Fibroblast of villous mesenchyme (primary cell): ENCODE measurements at regions not wholly inside any gene's neighbourhood (a gene's known extent, or its start where the extent isn't known, plus 50 kb on each side); places are given as distances from the start of the nearest gene placed in this dataset.

ENCODE experiments used
- DNase-seq: peaks from one replicate; pipeline ENCODE4 v3.0.0-alpha.2; 2010; ENCODE audit warnings: low read depth
- H3K4me3 ChIP-seq: 2 replicates; pipeline ENCODE4 v1.5.1; 2011; ENCODE audit warnings: low read depth, mild to moderate bottlenecking, low read length
- TF ChIP-seq, protein P1 (sequence below): IDR thresholded peaks from 2 replicates; pipeline ENCODE4 v1.5.1; 2012; ENCODE audit warnings: low read depth, mild to moderate bottlenecking, low read length; ENCODE audit not compliant: insufficient read depth

DNA sequence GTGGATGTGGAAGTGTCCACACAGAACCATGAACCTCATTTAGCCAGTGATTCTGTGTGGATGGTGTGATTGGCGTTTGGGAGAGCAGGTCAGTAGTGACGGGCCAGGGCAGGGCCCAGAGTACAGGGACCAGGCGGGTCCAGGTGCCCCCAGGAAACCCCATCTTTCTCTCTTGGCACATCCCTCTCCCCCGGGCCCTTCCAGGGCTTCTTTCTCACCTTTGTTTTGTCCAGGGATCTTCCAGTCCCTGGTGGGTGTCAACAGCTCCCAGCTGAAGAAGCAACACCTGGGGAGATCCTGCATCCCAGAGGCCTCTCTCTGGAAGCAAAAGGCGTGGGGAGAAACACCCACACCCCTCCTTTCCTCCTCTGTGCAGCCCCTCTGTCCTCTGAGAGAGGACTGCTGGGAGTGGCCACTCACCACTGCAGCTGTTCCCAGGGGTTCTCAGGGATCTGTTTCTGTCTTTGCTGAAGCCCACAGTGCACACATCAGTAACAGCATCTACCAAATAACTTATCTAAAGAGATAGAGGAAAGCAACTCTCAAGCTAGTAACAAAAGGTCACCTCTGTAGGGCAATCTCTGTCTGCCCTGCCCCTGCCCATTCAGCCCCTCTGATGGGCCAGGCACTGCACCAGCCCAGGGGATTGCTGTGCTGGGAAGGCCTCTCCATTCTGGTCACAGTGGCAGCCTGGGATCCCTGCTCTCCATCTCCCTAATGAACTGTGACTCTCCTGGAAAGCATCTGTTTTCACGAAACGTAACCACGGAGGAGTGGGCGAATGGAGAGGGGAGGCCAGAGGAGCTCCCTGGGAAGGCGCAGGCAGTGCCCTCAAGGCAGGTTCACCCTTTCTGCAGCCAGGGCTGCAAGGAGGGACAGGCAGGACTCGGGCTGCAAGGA is 98.3 kb upstream of the ALDH1A3 start:
- TF ChIP-seq, protein P1, sequence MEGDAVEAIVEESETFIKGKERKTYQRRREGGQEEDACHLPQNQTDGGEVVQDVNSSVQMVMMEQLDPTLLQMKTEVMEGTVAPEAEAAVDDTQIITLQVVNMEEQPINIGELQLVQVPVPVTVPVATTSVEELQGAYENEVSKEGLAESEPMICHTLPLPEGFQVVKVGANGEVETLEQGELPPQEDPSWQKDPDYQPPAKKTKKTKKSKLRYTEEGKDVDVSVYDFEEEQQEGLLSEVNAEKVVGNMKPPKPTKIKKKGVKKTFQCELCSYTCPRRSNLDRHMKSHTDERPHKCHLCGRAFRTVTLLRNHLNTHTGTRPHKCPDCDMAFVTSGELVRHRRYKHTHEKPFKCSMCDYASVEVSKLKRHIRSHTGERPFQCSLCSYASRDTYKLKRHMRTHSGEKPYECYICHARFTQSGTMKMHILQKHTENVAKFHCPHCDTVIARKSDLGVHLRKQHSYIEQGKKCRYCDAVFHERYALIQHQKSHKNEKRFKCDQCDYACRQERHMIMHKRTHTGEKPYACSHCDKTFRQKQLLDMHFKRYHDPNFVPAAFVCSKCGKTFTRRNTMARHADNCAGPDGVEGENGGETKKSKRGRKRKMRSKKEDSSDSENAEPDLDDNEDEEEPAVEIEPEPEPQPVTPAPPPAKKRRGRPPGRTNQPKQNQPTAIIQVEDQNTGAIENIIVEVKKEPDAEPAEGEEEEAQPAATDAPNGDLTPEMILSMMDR = no peak
- H3K4me3 ChIP-seq = no peak overlapping the region
- DNase-seq = no peak

DNA sequence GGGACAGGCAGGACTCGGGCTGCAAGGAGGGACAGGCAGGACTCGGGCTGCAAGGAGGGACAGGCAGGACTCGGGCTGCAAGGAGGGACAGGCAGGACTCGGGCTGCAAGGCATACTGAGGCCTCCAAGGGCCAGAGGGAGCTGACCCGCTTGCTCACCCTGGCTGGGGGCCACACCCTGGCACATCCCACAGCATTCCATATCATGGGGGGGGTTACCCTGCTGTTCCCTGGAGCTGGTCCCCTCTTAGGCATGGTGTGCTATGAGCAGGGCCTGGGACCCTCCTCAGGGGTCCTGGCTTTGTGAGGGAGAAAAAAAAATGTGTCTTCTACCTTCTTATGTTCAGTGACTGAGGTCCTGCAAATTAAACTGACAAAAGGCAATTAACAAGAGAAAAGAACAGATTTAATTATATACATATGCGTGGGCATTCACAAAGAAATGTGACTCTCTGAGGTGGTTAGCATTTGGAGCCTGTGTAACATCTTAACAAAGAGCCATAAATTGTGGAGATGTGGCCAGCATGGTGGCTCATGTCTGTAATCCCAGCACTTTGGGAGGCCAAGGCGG is 97.6 kb upstream of the ALDH1A3 start:
- no peak for DNase-seq
- no peak overlapping the region for H3K4me3 ChIP-seq
- TF ChIP-seq, protein P1 = no peak

DNA sequence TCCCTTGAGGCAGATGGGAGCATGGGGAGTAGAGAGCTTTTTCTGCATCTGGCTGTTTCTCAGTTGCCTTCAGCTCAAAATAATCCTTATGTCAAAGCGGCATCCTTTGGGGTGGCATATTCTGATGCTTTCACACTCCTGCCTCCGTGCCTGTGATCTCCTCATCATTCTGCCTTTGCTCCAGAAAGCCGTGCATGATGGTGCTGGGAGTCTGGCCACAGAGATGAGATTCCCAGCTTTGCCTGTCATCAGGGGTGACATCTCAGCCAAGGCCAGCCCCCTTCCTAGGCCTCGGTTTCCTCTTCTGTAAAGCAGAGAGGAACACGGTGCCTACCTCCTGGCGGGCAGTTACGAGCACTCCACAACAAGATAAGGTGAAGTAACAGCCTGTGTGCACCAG is 96.3 kb upstream of the ALDH1A3 start:
- H3K4me3 ChIP-seq = no peak overlapping the region
- no peak for DNase-seq
- TF ChIP-seq, protein P1 = no peak

DNA sequence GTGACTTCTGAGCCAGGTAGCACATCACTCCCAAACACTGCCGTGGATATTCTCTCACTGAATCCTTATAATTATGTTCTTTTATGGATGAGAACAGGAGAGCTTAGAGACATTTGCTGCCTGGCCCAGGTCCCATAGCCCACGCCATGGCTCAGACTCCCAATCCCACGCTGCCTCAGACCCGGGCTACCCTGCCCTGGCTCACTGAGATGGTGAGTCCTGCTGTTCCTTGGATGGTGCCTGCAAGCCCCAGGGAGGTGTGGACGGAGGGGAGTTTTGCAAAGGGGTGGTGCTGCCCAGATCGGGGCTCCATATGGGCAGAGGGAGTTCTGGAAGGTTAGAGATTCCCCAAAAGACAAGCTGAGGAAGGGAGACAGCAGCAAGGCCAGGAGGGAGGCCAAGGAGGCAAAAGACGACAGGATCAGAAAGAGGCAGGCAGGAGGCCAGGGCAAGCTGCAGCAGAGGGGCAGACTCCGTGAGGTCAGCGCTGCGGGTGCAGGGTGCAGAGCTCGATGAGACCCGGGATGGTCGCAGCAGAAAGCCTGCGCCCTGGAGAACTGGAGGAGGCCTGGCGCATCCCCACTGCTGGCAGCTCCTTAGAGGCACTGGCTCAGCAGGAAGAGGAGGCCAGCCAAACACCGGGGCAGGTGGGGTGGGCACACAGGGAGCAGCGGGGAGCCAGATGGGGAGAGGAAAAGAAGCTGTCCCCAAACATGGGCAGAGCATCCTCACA is 95.7 kb upstream of the ALDH1A3 start:
- no peak overlapping the region for H3K4me3 ChIP-seq
- TF ChIP-seq, protein P1 = no peak
- DNase-seq = no peak

DNA sequence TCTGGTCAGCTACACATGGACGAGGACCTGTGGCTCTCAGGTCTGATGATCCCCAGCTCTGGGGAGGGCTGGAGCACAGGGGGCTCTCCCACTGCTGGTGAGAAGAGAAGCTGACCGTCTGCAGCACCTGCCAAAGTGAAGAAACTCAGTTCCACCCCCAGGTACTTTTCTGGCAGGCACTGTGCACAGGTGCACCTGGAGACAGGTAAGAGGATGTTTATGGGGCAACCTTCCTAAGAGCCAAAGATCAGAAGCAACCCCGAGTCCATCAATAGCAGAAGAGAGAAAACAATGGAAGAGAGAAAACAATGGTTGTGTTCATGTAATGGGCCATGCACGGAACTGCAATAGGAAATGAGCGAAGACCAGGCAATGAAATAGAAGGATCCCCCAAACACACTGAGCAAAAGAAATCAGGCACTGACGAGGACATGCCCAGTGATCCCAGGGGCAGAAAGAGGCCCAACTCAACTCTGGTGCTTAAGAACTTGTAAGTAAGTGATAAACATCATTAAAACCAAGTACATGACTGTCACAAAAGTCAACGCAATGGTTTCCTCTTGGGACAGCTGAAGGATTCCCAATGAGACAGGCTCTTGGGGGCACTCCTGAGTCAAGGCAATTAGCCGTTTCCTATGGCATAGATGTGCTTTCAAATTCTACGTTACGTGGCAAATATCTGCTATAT is 95.0 kb upstream of the ALDH1A3 start:
- DNase-seq = no peak
- TF ChIP-seq, protein P1 = no peak
- H3K4me3 ChIP-seq = no peak overlapping the region
